ENCODE measurements at regions not wholly inside any gene's neighbourhood (a gene's known extent, or its start where the extent isn't known, plus 50 kb on each side); places are given as distances from the start of the nearest gene placed in this dataset.

GRCh38 chr2:198339116-198339515, 534.7 kb downstream of the PLCL1 start:
- no peak overlapping the region for H3K27ac ChIP-seq
- TF ChIP-seq, protein P1, sequence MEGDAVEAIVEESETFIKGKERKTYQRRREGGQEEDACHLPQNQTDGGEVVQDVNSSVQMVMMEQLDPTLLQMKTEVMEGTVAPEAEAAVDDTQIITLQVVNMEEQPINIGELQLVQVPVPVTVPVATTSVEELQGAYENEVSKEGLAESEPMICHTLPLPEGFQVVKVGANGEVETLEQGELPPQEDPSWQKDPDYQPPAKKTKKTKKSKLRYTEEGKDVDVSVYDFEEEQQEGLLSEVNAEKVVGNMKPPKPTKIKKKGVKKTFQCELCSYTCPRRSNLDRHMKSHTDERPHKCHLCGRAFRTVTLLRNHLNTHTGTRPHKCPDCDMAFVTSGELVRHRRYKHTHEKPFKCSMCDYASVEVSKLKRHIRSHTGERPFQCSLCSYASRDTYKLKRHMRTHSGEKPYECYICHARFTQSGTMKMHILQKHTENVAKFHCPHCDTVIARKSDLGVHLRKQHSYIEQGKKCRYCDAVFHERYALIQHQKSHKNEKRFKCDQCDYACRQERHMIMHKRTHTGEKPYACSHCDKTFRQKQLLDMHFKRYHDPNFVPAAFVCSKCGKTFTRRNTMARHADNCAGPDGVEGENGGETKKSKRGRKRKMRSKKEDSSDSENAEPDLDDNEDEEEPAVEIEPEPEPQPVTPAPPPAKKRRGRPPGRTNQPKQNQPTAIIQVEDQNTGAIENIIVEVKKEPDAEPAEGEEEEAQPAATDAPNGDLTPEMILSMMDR (IDR thresholded peaks at IDR 0.05), result no peak
- H3K9me3 ChIP-seq, result no peaks in the 10 kb centered on the region
- intact Hi-C loops (cut with DNase I), result no loop called here
- DNase-seq, result no peak
- H3K36me3 ChIP-seq, result no peaks in the 10 kb centered on the region
- WGBS, 2 donors, result 82 to 85% methylated on average over 5 of the region's 5 CpGs
- no peak overlapping the region for H3K4me3 ChIP-seq
- H3K27me3 ChIP-seq, result peaks cover 0 to 33% (median 14%) of the 10 kb centered on the region in 7 donors
- ATAC-seq, result no peak
- no peaks in the 10 kb centered on the region for H3K4me1 ChIP-seq

DNA sequence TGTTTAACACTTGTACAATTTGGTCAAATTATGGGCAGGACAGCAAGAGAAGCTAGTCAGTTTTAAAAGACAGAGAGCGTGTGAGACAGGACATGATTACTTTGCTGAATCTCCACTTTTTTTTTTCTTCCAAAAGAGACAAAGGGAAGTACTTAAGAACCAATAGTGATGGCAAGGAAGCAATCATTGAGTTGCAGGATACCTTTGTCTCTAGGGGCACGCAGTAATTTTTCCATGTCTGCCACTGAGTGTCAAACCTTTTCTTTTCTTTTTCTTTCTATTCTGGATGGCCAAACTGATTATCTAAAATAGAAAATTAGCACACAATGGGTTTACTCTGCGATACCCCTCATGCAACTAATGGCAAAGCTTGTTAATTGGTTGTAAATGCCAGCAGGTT, 533.0 kb downstream of the PLCL1 start:
- 65 to 66% methylated on average over 3 of the region's 3 CpGs for WGBS, 2 donors

GRCh38 chr2:198328454-198328853, 524.1 kb downstream of the PLCL1 start:
- Histone ChIP-seq H3K4me1 (no peaks in the 10 kb centered on the region), H3K36me3 (no peaks in the 10 kb centered on the region), H3K27ac (no peak overlapping the region), H3K9me3 (no peaks in the 10 kb centered on the region), H3K27me3 (peaks cover 0 to 10% (median 0%) of the 10 kb centered on the region in 7 donors), H3K4me3 (no peak overlapping the region)
- WGBS, 2 donors, result 90 to 96% methylated on average over 2 of the region's 2 CpGs
- intact Hi-C loops (cut with DNase I), result no loop called here
- DNase-seq (no peak), ATAC-seq (no peak)
- TF ChIP-seq, protein P1 (IDR thresholded peaks at IDR 0.05), result no peak

More for the DNA sequence above, 533.0 kb downstream of the PLCL1 start:
- DNase-seq (no peak), ATAC-seq (no peak)
- no peaks in the 10 kb centered on the region for H3K9me3 ChIP-seq
- H3K4me3 ChIP-seq, result no peak overlapping the region
- H3K27me3 ChIP-seq, result peaks cover 0 to 33% (median 14%) of the 10 kb centered on the region in 7 donors
- intact Hi-C loops (cut with DNase I), result no loop called here
- H3K27ac ChIP-seq, result no peak overlapping the region
- H3K36me3 ChIP-seq, result no peaks in the 10 kb centered on the region
- no peaks in the 10 kb centered on the region for H3K4me1 ChIP-seq
- TF ChIP-seq, protein P1 (IDR thresholded peaks at IDR 0.05), result no peak

DNA sequence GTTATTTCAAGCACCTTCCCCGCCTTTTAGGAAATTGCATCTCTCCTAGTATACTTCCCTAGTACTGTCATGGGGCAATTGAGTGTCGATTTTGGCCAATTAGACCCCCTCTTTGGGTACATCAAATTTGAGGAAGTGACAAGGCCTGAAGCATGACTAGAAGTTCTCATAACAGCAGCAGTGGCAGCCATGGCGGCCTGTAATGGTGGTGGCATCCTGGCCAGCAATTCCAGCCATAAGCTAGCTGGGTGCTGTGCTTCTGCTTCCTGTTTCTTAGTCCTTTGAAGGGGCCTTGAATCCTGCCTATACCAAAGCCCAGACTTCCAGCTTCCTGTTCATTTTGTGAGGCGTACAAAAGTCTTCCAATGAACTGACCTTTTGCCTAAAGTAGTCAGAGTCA, 523.1 kb downstream of the PLCL1 start:
- peaks cover 0 to 15% (median 2%) of the 10 kb centered on the region in 7 donors for H3K27me3 ChIP-seq
- DNase-seq (no peak), ATAC-seq (no peak)
- H3K9me3 ChIP-seq, result no peaks in the 10 kb centered on the region
- H3K27ac ChIP-seq, result no peak overlapping the region
- intact Hi-C loops (cut with DNase I), result no loop called here
- H3K4me3 ChIP-seq, result no peak overlapping the region
- WGBS, 2 donors, result 90% methylated on average over 4 of the region's 4 CpGs
- TF ChIP-seq, protein P1 (IDR thresholded peaks at IDR 0.05), result no peak
- H3K4me1 ChIP-seq, result no peaks in the 10 kb centered on the region
- H3K36me3 ChIP-seq, result no peaks in the 10 kb centered on the region
